COLO668 (cell line): ENCODE measurements at regions not wholly inside any gene's neighbourhood (a gene's known extent, or its start where the extent isn't known, plus 50 kb on each side); places are given as distances from the start of the nearest gene placed in this dataset.
A peak's percentile ranks its signal among the peaks of the same experiment; 100 is the strongest.
"Not testable (repeated sequence)": the region's sequence is repeated elsewhere in the genome, so short reads cannot be mapped to it uniquely, and the experiment has no call there.

ENCODE experiments used
- DNase-seq: peaks from one replicate; lab custom pipeline; 2025; ENCODE audit not compliant: unreplicated experiment; lab: John Stamatoyannopoulos, UW

DNA sequence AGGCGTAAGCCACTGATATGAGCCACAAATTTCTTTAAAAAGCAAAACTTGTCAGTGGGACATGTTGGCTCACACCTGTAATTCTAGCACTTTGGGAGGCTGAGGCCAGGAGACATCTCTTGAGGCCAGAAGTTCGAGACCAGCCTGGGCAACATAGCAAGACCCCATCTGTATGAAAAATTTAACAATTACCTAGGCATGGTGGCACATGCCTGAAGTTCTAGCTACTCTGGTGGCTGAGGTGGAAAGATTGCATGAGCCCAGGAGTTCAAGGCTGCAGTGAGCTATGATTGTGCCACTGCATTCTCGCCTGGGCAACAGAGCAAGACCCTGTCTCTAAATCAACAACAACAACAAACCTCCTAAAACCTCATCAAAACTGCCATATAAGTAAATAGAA is 147.6 kb upstream of the BARHL2 start:
- DNase-seq: no peak

DNA sequence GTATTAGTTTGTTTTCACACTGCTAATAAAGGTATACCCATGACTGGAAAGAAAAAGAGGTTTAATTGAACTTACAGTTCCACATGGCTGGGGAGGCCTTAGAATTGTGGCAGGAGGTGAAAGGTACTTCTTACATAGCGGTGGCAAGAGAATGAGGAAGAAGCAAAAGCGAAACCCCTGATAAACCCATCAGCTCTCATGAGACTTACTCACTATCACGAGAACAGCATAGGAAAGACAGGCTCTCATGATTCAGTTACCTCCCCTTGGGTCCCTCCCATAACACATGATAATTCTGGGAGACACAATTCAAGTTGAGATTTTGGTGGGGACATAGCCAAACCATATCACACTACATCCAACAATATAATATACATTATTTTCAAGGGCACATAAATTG is 145.7 kb upstream of the BARHL2 start:
- DNase-seq: no peak

DNA sequence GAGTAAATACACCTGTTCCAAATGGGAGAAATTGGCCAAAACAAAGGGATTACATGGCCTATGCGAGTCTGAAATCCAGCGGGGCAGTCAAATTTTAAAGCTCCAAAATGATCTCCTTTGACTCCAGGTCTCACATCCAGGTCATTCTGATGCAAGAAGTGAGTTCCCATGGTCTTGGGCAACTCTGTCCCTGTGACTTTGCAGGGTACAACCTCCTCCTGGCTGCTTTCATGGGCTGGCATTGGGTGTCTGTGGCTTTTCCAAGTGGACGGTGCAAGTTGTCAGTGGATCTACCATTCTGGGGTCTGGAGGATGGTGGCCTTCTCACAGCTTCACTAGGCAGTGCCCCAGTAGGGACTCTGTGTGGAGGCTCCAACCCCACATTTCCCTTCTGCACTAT is 144.3 kb upstream of the BARHL2 start:
- not testable (repeated sequence) for DNase-seq

DNA sequence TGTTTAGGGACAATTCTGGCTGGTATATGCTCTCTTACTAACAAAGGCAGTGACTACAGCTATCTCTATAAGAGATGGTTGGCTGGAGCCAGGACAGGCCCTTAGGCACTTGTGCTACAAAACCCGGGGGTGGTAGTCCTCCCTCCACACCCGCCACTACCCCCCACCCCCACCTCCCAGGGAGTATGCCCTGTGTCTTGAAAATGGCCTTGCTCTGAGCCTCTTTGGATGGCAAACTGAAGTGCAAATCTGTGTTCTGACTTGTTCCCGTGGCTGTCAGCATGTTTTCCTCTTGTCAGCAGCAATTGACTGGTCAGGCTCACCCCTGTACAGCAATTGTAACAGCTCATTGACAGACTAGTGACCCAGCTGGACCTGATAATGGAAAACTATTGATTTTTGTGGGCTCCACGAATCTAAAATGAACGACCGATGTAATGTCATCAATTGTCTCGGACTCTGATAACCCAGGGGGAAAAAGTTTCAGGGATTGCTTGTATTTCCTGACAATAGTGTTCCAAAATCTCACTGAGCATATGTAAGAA is 139.4 kb upstream of the BARHL2 start:
- no peak for DNase-seq

DNA sequence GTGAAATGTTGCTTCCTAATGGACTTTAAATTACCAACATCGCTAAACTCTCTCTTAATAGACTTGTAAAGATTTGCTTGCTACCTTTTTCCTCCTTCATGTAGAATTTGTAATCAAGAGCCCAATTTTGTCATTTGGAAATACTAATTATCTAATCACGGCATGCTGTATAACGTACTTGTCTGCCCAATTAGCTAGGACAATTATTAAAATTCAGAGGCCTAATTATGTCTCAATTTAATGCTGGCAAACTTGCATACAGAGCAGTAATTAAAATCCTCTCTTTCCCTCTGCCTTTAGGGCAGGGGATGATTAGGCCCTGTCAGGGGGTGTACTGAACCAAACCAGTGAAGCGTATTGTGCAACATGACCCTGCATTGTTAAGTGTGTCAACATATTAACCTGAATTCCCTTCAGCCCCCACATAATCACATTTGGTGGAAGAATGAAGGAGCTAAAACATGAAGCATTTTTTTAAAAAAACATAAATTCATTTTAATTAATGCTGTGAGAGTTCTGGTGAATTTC is 137.4 kb upstream of the BARHL2 start:
- no peak for DNase-seq

DNA sequence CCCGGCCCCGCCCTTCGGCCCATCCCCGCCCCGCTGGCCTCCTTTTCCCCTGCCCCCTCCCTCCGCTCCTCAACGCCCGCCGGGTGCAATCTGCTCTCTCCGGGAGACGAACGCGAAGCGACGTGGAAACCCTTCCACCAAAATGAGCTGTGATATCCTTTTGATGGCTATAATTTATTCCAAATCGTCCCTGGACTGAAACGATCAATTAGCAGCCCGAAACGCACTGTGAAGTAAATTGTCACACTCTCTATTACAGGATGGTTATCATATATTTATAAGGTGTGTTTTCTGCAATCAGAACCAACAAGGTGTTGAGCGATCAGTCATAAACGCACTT is 134.6 kb upstream of the BARHL2 start:
- no peak for DNase-seq

DNA sequence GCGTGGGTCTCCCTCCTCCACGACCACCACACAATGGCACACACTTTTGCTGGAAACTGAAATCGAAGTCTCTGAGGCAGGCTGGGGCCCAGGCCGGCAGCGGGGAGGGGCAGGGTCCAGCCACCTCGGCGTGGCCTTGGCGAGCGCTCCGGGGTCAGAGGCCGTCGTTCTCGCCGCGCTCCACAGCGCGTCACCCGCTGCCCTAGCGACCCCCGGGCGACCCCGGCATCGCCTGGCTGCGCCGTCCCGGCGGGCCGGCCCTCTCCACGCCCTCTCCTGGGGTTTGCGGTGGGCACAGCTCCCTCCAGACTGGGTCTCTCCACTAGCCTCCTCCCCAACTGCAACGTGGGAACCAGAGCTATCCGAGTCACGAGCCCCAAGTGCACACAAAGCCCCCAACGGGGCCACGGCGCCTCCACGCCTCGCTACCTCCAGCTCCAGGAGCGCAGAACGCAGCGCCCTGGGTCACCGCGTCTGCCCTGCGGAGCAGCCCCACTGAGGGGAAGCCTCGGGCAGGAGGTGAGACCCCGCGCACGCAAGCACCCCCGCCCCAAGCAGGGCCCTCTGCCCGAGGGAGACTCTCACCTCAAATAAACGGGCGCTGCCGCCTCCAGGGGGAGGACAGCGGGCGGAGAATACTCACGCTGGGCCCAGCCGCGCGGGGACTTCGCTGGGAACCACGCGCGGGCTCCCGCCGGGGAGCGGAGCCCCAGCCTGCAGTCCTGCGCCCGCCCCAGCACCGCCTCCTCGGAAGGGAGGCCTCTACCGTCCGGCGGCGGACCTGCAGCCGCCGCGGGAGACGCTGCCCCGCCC is 134.0 kb upstream of the BARHL2 start:
- DNase-seq: peak; percentile 90

DNA sequence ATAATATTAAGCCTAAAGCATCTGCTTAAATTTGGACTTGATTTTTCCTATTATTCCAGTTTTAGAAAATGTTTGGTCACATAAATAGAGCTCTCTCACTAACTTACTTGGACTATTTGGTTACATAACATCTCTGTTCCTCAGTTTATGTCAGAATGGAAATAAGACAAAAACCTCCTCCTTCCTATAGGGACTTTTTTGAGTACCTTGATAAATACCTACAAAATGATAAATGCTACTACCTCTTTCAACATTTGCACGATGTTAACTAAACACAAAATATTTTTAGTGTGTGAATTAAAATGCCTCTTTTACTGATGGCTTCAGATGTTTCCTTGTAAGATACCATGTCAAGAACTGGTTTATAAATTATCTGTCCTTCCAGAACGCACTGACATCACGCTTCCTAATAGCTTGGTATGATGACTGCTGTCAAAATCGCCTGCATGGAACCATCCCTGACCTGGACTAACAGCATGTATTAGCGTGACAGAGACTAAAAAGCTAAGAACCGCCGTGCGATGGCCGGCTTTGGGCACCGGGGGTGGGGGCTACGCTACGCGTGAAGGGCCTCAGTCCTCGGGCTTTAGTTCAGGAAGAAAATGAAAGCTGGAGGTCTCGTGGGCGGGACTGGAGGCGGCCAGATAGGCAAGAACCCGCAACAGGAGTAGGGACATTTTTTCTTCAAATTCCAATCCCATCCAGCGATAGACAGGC is 133.2 kb upstream of the BARHL2 start:
- DNase-seq: peak; percentile 23

DNA sequence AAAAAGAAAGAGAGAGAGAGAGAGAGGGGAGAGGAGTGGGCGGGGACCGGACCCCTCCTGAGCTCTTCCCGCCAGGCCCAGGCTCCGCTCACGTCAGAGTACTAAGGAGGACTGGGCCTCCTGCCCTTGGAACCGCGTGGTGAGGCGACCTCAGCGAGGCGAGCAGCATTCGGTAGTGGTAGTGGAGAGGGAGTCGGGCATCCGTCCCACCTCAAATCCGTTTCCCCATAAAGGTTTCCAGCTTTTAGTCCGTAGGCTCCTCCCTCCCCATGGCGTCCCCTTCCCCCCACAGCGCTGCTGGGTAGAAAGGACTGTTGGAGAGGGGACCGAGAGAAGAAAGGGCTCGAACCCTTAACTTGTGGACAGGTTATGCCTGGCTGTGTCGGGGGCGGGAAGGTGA is 124.4 kb upstream of the BARHL2 start:
- DNase-seq: no peak

DNA sequence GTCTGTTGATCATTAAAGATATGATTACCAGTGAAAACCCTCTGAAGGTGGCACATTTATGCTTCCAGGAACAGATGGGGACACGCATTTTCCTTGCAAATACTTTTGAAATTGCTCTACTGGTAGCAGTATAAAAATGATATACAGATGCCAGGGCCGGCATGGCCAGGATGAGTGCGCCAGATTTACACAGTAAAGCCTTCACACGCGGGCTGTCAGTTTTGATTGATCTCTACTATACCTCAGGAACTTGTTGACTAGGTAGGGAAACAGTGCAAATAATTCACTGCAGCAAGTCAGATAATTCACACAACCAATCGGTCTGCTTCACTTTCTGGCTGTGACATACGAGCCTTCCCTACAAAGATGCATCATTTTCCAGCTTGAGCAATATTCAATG is 123.2 kb upstream of the BARHL2 start:
- DNase-seq: no peak

DNA sequence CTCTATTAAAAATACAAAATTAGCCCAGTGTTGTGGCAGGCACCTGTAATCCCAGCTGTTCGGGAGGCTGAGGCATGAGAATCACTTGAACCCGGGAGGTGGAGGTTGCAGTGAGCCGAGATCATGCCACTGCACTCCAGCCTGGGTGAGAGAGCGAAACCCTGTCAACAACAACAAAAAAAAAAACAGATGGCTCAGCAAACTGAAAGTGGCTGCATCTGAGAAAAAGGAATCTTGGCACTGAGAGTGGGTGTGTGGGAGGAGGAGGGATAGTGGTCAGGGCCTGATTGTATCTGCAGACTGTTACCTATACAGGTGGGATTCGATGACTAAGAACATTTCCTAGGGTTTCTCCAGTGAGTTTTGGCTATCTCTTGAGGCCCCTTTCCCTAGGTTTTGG is 122.2 kb upstream of the BARHL2 start:
- DNase-seq: no peak

DNA sequence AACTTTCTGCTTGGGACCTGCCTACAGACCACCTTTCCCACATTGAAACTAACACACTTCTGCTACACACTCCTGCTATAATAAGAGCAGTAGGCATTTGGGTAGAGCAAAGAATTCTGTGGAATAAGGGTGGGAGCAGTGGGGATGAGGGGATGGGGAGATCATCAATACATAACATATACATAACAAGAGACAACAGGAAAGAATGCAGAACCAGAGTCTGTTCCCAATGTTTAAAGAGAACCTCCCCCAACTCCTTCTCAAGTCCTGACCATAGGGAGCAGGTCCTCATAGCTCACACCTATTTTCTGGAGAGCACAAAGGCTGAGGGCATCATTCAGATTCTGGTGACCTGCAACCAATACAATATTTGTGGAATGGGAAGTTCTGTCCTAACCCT is 121.6 kb upstream of the BARHL2 start:
- DNase-seq: no peak

DNA sequence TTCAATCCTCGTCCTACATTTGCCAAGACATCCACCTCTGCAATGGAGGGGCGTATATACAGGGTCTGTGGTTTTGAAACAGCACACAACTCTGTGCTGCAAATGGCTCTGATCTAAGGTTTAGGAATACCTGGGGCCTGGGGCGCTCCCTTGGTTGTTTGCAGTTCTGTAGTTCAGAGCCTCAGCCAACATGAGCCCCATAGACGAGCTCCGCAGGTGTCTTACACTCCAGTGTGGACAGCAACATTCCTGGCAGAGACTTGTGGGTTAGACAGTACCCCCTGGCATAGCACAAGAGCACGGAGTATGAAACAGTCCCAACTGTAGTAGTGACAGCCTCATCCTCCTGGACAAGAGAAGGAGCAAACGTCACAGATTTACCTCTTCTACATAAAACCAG is 120.3 kb upstream of the BARHL2 start:
- DNase-seq: no peak

DNA sequence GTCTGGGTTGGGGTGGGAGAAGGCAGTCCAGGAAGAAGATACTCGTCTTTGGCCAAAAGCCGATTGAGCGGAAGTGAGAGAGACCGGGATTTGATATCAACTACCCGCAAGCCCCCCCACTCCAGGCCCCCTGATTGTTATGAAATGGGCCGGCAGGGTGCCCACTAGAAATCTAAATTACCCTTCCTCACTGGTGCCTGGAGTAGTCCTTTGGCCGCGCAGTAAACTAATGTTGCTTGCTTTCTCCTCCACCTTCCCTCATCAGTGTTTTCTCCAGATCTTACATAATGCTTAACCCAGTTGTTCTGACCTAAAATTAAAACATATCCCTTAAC is 119.2 kb upstream of the BARHL2 start:
- DNase-seq: no peak

DNA sequence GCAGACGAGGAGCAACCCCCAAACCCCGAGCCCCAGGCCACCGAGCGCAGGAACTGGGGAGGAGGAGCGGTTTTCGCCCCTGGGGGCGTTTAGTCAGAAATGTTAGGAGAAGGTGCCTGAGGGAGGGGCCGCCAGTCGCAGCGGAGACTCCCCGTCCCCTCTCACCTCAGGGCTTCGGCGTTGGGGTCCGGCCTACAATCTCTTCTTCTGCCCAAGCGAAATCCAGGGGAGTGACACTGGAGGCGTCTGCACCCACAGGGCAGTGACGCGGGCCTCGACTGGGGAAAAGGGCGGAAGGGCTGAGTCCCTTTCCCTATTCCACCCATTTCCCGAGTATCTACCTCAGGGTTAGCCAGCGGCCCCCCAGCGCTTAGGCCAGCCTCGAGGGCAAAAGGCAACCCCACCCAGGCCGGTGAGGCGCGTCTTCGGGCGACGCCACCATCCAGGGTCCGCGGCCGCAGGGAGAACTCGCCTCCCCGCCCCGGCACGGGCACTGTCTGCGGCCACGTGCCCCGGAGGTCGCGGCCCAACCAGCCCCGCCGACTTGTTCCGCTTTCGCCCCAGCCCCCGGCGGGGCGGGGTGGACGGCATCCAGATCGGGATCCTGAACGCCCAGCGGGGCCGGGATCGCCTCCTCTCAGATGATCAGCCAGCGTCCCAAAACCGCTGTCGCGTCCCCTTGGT is 118.7 kb upstream of the BARHL2 start:
- no peak for DNase-seq

DNA sequence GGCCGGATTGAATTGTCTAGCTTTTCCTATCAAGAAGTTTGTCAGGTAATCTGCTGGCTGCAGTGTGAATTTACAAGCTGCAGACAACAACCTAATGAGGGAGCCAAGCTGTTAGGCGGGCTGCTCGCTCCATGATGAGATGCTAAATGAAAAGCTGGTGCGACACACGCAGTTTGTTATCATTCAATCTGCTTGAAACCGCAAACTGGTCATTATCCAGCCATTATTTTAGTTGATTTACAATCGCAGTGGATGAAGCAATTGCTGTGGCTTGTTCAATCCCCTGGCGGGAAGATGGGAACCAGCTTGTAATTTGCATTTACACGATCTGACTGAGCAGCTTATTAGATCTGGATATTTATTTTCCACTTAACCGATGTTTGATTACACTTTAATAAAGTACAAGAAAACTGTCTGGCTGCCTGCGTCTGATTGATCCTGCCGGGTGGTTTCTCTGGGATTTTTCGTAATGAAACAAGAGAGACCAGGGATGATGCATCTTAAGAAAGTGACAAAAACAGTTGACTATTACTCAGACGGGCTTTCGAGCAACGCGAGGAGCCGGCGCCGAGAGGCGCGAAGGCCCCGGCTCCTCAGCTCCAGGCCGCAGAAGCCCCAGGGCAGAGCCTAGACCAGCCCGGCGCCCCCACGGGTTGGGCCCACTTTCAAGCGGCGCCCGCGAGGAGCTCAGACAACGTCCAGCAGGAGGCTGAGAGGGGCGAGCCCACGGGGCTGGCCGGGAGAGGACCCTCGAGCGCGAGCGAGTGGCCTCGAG is 118.0 kb upstream of the BARHL2 start:
- no peak for DNase-seq

DNA sequence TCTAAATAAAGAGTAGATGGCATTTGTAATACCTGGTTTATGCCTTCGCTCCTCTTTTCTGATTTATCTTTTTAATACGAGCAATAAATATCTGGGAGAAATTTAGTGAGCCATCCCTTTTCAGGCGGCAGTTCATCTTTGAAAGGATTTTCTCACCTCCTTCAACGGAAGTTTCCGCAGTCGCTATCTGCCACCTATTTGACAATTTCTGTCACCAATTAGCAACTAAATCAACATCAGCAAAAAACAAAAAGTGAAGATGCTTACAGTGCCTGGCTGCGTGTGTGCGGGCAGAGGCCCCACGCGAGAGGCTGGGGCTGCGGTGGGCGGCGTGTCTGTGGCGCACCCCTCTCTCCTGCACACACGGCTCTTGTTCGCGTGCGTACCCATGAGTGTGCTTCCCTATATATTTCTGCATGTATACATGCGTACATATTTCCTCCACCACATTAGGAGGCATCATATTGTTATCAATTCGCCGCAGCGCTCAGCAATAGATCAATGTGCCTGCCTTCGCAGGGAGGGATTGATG is 117.3 kb upstream of the BARHL2 start:
- no peak for DNase-seq

DNA sequence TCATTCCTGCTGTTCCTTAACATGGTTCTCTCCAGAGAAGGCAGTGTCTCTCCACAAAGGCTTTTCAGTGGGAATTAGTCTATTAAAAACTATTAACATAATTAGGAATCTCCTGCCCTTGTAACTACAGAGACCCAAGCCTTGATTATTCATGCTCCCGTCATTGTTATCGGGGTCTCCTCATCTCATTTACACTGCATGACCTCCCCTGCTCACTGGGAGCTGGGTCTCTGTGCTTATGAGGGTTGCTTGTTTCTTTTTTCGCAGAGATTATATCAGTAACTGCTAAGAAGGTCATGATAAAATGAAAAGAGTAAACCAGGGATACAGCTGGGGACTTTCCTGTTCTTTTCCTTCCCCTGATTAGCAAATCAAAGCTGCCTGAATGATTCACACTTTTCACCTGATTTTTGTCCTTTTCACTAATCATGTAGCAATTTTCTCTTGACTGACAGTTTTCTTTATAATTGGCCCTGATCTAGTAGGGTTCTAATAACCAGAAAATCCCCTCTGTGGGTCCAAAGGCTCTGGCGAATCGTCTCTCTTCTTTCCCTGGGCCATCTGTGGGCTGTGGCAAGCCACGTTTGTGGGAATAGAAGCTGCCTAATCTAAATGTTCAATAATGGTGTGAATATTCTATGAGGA is 116.5 kb upstream of the BARHL2 start:
- no peak for DNase-seq

DNA sequence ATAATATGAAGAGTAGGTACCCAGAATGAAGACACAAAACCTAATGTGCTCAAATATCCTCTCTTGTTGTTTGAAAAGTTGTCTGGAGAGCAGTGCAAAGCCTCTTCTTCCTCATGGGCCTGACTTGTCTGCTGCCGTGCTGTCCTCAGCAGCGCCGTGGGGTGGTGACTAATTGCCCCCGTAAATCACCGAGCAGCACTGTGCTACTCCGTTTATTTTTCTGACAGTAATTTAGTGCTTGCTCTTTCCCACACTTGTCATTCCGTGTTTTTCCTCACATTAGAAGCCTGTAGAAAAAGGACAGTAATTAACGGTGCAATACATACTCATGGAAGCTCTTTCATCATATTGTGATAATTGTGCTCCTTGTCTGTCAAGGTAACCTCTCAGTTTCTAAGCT is 114.8 kb upstream of the BARHL2 start:
- no peak for DNase-seq

DNA sequence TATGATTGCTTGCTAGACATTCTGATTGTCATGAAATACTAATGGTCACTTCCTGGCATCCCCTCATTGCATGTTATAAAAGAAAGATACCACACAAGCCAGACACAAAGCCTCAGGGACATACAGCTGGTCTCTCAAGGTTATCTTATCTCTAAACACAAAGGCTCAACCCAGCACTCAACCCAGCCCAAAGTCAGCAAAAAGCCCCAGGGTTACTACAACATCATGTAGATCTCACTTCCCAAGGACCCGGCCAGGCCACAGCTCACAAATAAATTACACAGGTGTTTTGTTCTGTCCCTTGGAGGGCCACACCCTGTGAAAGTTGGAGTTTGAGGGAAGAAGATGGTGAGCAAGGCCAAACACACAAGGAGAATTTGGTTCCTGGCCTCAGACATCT is 109.7 kb upstream of the BARHL2 start:
- no peak for DNase-seq
